ENCODE measurements at regions not wholly inside any gene's neighbourhood (a gene's known extent, or its start where the extent isn't known, plus 50 kb on each side); places are given as distances from the start of the nearest gene placed in this dataset.

DNA sequence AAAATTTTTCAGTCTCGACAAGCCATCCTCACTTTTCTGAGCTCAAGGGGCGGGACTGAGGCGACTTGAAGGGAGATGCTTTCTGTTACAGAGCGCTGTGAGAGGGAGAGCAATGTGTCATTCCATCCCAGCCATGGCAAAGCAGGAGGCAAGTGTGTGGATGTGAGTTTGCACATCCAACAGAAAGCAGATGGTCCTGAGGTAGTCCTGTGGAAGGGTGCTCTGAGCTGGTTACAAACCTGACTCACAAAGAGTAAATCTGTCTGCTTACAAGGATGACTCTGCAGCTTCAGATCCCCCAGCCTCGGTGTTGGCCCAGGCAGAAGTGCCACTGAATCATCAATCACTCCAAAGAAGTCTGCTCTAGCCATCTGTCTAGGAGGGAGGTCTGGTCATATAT is 482.0 kb upstream of the DCC start:
- H3K4me1 ChIP-seq (ENCODE audit: control insufficient read depth in 1 of 2, low read depth in 2 of 2), result no peaks in the 10 kb centered on the region
- H3K36me3 ChIP-seq, result no peaks in the 10 kb centered on the region
- no peak for DNase-seq (ENCODE audit: low spot score)
- H3K27ac ChIP-seq, result no peak overlapping the region
- H3K27me3 ChIP-seq (replicated peaks; ENCODE audit: insufficient read depth), result no peaks in the 10 kb centered on the region
- ATAC-seq (ENCODE audit: insufficient number of reproducible peaks, low FRiP score, low read depth), result no peak
- TF ChIP-seq, protein P1, sequence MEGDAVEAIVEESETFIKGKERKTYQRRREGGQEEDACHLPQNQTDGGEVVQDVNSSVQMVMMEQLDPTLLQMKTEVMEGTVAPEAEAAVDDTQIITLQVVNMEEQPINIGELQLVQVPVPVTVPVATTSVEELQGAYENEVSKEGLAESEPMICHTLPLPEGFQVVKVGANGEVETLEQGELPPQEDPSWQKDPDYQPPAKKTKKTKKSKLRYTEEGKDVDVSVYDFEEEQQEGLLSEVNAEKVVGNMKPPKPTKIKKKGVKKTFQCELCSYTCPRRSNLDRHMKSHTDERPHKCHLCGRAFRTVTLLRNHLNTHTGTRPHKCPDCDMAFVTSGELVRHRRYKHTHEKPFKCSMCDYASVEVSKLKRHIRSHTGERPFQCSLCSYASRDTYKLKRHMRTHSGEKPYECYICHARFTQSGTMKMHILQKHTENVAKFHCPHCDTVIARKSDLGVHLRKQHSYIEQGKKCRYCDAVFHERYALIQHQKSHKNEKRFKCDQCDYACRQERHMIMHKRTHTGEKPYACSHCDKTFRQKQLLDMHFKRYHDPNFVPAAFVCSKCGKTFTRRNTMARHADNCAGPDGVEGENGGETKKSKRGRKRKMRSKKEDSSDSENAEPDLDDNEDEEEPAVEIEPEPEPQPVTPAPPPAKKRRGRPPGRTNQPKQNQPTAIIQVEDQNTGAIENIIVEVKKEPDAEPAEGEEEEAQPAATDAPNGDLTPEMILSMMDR (IDR thresholded peaks at IDR 0.05), result no peak
- H3K4me3 ChIP-seq, result no peak overlapping the region
- H3K9me3 ChIP-seq, result no peaks in the 10 kb centered on the region

DNA sequence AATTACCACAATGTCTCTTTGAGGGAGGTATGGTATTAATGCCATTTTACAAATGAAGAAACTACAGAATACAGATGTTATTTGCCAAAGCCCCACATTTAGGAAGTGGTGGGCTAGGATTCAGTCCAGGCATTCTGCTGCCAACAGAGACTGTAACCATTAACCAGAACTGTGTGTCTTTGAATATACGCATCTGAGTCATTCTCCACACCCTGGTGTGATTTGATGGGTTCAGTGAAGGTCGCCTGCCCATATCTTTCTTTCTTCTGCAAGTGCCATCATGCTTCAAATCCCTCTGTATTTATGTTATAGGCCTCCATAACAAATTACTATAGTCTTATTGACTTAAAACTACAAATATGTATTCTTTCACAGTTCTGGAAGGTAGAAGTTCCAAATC is 479.0 kb upstream of the DCC start:
- DNase-seq (ENCODE audit: low spot score), result no peak
- TF ChIP-seq, protein P1 (IDR thresholded peaks at IDR 0.05), result no peak
- ATAC-seq (ENCODE audit: insufficient number of reproducible peaks, low FRiP score, low read depth), result no peak

DNA sequence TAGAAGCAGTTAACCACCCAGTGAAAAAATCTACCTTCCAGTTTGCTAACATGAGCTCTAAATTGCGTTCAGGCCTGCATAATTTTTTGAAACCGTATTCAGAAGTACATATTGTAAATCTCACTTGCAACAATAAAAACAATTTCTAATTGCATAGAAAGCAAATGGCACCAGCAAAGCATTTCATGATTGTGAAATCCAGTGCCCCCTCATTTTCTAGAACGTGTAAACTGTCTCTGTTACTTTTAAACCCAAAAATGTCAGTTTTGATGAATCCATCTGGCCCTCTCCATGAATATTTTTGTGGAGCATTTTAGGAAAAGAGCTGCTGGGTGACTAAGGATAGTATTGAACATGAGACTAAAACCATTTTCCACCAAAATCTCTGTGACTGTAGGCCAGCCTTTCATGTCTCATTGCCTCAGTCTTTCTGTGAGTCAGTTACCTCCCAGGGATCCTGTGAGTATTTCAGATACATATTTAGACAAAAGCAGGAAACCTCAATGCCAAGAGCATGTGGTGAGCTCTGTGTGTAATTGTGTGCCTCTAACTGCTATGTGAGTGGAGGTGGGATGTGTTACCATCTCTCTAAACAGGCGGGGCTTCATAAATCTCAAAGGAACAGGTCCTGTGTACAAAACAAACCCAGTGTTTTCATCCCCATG is 477.8 kb upstream of the DCC start:
- Histone ChIP-seq H3K27me3 (replicated peaks; ENCODE audit: insufficient read depth) (no peaks in the 10 kb centered on the region), H3K9me3 (no peaks in the 10 kb centered on the region), H3K4me3 (no peak overlapping the region), H3K27ac (no peak overlapping the region), H3K4me1 (ENCODE audit: control insufficient read depth in 1 of 2, low read depth in 2 of 2) (no peaks in the 10 kb centered on the region), H3K36me3 (no peaks in the 10 kb centered on the region)
- no peak for ATAC-seq (ENCODE audit: insufficient number of reproducible peaks, low FRiP score, low read depth)
- TF ChIP-seq, protein P1 (IDR thresholded peaks at IDR 0.05), result no peak
- DNase-seq (ENCODE audit: low spot score), result no peak

More for the DNA sequence above, 479.0 kb upstream of the DCC start:
- Histone ChIP-seq H3K9me3 (no peaks in the 10 kb centered on the region), H3K36me3 (no peaks in the 10 kb centered on the region), H3K27ac (no peak overlapping the region), H3K4me1 (ENCODE audit: control insufficient read depth in 1 of 2, low read depth in 2 of 2) (no peaks in the 10 kb centered on the region), H3K4me3 (no peak overlapping the region), H3K27me3 (replicated peaks; ENCODE audit: insufficient read depth) (no peaks in the 10 kb centered on the region)

DNA sequence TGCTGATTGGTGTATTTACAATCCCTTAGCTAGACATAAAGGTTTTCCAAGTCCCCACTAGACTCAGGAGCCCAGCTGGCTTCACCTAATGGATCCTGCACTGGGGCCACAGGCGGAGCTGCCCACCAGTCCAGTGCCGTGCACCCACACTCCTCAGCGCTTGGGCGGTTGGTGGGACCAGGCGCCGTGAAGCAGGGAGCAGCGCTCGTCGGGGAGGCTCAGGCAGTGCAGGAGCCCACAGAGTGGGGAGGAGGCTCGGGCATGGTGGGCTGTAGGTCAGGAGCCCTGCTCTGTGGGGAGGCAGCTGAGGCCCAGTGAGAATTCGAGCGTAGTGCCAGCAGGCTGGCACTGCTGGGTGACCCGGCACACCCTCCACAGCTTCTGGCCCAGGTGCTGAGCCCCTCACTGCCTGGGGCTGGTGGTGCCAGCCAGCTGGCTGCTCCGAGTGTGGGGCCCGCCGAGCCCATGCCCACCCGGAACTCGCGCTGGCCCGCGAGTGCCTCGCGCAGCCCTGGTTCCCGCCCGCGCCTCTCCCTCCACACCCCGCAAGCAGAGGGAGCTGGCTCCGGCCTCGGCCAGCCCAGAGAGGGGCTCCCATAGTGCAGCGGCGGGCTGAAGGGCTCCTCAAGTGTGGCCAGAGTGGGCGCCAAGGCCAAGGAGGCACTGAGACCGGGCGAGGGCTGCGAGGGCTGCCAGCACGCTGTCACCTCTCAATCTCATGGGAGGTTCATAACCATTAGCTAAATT is 475.6 kb upstream of the DCC start:
- no peaks in the 10 kb centered on the region for H3K9me3 ChIP-seq
- no peaks in the 10 kb centered on the region for H3K36me3 ChIP-seq
- H3K4me3 ChIP-seq, result no peak overlapping the region
- H3K27ac ChIP-seq, result no peak overlapping the region
- H3K4me1 ChIP-seq (ENCODE audit: control insufficient read depth in 1 of 2, low read depth in 2 of 2), result no peaks in the 10 kb centered on the region
- TF ChIP-seq, protein P1 (IDR thresholded peaks at IDR 0.05), result no peak
- DNase-seq (ENCODE audit: low spot score), result no peak
- ATAC-seq (ENCODE audit: insufficient number of reproducible peaks, low FRiP score, low read depth), result no peak
- H3K27me3 ChIP-seq (replicated peaks; ENCODE audit: insufficient read depth), result no peaks in the 10 kb centered on the region

DNA sequence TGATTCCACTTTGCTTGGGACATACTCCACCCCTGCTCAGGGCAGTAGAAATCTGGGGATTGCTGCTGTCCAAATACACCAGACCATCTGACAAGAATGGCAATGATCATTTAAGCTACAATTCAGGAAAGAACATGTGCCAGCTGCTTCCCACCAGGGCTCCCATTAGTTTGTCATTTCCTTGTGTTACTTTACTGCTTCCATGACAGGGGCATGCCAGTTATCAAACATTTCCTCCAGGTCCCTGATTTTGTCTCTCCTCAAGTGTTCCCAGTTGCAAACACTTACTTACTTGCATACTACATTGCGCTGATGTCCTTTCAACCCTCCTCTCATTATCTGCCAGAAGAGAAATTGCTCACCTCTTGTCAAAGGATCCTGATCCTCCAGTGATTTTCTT is 474.5 kb upstream of the DCC start:
- Histone ChIP-seq H3K27ac (no peak overlapping the region), H3K9me3 (no peaks in the 10 kb centered on the region), H3K4me3 (no peak overlapping the region), H3K27me3 (replicated peaks; ENCODE audit: insufficient read depth) (no peaks in the 10 kb centered on the region), H3K4me1 (ENCODE audit: control insufficient read depth in 1 of 2, low read depth in 2 of 2) (no peaks in the 10 kb centered on the region), H3K36me3 (no peaks in the 10 kb centered on the region)
- TF ChIP-seq, protein P1 (IDR thresholded peaks at IDR 0.05), result no peak
- ATAC-seq (ENCODE audit: insufficient number of reproducible peaks, low FRiP score, low read depth) (no peak), DNase-seq (ENCODE audit: low spot score) (no peak)

All from thoracic aorta (tissue), 2 donors.